ENCODE measurements at regions not wholly inside any gene's neighbourhood (a gene's known extent, or its start where the extent isn't known, plus 50 kb on each side); places are given as distances from the start of the nearest gene placed in this dataset.

DNA sequence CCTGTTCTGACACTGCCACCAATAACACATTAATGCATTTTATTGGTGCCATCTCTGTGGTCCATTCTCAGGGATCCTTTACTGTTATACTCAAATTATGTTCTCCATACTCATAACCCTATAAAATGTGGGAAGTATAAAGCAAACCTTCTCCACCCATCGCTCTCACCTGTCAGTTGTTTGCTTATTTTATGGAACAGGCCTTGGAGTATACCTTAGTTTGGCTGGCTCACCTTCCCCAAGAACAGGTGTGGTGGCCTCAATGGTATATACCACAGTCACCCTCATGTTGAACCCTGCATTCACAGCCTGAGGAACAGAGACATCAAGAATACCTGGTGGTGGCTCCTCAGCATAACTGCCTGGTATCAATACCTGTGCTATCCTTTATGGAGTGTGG is 308.4 kb upstream of the STXBP6 start:
- H3K27ac ChIP-seq: no peak overlapping the region
- TF ChIP-seq, protein P1, sequence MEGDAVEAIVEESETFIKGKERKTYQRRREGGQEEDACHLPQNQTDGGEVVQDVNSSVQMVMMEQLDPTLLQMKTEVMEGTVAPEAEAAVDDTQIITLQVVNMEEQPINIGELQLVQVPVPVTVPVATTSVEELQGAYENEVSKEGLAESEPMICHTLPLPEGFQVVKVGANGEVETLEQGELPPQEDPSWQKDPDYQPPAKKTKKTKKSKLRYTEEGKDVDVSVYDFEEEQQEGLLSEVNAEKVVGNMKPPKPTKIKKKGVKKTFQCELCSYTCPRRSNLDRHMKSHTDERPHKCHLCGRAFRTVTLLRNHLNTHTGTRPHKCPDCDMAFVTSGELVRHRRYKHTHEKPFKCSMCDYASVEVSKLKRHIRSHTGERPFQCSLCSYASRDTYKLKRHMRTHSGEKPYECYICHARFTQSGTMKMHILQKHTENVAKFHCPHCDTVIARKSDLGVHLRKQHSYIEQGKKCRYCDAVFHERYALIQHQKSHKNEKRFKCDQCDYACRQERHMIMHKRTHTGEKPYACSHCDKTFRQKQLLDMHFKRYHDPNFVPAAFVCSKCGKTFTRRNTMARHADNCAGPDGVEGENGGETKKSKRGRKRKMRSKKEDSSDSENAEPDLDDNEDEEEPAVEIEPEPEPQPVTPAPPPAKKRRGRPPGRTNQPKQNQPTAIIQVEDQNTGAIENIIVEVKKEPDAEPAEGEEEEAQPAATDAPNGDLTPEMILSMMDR (IDR thresholded peaks at IDR 0.05; ENCODE audit: low read depth, low read length): no peak
- no peaks in the 10 kb centered on the region for H3K9me3 ChIP-seq (ENCODE audit: severe bottlenecking)
- no peaks in the 10 kb centered on the region for H3K36me3 ChIP-seq
- DNase-seq: no peak
- no peak overlapping the region for H3K4me3 ChIP-seq (ENCODE audit: low read depth, low read length)
- H3K27me3 ChIP-seq (ENCODE audit: insufficient read depth, low read depth, severe bottlenecking): peaks cover 10% of the 10 kb centered on the region

DNA sequence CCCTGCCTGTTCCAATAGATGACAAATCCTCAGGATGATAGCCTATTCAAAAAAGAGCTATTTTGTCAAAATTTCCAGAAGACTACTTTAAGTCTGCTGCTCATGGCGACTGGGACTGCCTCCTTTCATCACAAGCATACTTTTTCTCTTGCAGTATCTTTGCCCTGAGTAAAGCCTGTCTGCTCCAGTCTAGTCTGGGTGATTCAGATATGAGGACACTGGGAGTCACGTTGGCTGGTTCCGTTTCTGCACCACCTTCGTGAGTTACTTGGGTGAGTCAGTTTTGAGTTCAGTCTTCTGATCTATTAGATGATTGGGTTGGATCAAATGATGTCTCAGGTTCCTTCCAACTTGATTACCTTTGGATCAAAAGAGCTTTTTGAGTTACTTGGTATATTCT is 301.3 kb upstream of the STXBP6 start:
- Histone ChIP-seq H3K9me3 (ENCODE audit: severe bottlenecking) (no peaks in the 10 kb centered on the region), H3K27ac (no peak overlapping the region), H3K36me3 (no peaks in the 10 kb centered on the region), H3K27me3 (ENCODE audit: insufficient read depth, low read depth, severe bottlenecking) (peaks cover 12% of the 10 kb centered on the region), H3K4me3 (ENCODE audit: low read depth, low read length) (no peak overlapping the region)
- DNase-seq: no peak
- TF ChIP-seq, protein P1 (IDR thresholded peaks at IDR 0.05; ENCODE audit: low read depth, low read length): no peak

DNA sequence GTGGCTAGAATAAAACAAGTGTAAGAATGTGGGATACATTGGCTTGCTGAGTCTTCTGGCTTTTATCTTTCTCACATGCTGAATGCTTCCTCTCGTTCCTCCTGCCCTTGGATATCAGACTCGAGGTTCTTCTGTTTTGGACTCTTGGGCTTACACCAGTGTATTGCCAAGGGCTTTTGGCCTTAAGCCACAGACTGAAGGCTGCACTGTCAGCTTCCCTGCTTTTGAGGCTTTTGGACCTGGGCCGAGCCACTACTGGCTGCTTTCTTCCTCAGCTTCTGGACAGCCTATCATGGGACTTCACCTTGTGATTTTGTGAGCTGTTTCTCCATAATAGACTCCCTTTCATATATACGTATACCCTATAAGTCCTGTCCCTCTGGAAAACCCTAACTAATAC is 300.9 kb upstream of the STXBP6 start:
- Histone ChIP-seq H3K36me3 (no peaks in the 10 kb centered on the region), H3K9me3 (ENCODE audit: severe bottlenecking) (no peaks in the 10 kb centered on the region), H3K4me3 (ENCODE audit: low read depth, low read length) (no peak overlapping the region), H3K27me3 (ENCODE audit: insufficient read depth, low read depth, severe bottlenecking) (peaks cover 11% of the 10 kb centered on the region), H3K27ac (no peak overlapping the region)
- TF ChIP-seq, protein P1 (IDR thresholded peaks at IDR 0.05; ENCODE audit: low read depth, low read length): no peak
- no peak for DNase-seq

DNA sequence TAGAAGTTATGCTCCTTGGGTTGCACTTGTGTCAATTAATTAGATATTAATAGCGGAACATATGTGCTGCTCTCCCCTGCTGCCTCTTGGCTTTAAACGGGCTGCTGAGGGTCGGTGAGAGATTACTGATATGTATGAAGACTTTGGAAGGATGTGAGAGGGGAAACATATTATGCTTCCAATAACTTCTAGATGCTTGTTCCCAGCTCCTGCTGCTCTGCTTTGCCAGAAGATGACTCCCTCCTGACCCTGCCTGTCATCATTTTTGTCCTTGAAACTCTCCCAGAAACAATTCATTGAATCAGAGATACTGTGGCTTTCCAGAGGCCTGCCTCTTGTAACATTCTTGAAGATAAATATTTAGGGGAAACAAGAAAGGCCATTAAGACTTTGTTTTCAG is 300.1 kb upstream of the STXBP6 start:
- Histone ChIP-seq H3K9me3 (ENCODE audit: severe bottlenecking) (no peaks in the 10 kb centered on the region), H3K4me3 (ENCODE audit: low read depth, low read length) (no peak overlapping the region), H3K27ac (no peak overlapping the region), H3K27me3 (ENCODE audit: insufficient read depth, low read depth, severe bottlenecking) (peaks cover 8% of the 10 kb centered on the region), H3K36me3 (no peaks in the 10 kb centered on the region)
- TF ChIP-seq, protein P1 (IDR thresholded peaks at IDR 0.05; ENCODE audit: low read depth, low read length): no peak
- no peak for DNase-seq

DNA sequence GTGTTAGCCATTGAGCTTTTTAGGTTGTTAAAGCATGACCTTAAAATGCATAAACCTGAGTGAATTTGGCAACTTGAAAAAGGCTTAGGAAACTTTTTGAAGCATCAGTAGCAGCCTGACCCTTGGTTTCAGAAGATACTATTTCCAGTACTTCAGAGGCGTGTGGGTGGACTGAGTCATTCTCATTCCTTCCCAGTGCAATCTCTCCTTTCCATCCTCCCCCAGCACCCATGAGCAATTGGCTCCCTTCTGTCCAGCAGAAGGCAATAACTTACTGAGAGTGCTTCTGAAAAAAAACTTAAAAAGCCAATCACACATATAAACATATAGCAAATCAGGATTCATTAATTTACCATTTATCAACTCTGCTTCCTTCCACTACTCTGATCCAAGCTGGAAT is 299.3 kb upstream of the STXBP6 start:
- TF ChIP-seq, protein P1 (IDR thresholded peaks at IDR 0.05; ENCODE audit: low read depth, low read length): no peak
- Histone ChIP-seq H3K36me3 (no peaks in the 10 kb centered on the region), H3K4me3 (ENCODE audit: low read depth, low read length) (no peak overlapping the region), H3K9me3 (ENCODE audit: severe bottlenecking) (no peaks in the 10 kb centered on the region), H3K27me3 (ENCODE audit: insufficient read depth, low read depth, severe bottlenecking) (peaks cover 8% of the 10 kb centered on the region), H3K27ac (no peak overlapping the region)
- DNase-seq: no peak

DNA sequence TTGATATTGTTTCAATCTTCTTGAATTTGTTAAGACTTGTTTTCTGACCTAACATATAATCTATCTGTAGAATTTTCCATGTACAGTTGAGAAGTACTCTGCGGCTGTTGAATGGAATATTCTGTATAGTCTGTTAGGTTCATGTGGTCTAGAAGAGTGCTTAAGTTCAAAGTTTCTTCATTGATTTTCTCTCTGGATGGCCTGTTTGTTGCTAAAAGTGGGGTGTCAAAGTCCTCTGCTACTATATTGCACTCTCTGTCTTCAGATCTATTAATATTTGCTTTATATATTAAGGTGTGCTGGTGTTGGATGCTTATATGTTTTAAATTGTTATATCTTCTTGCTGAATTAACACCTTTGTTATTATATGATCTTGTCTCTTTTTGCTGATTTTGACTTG is 290.9 kb upstream of the STXBP6 start:
- TF ChIP-seq, protein P1 (IDR thresholded peaks at IDR 0.05; ENCODE audit: low read depth, low read length): no peak
- Histone ChIP-seq H3K27ac (no peak overlapping the region), H3K9me3 (ENCODE audit: severe bottlenecking) (peaks cover 4% of the 10 kb centered on the region), H3K4me3 (ENCODE audit: low read depth, low read length) (no peak overlapping the region), H3K36me3 (no peaks in the 10 kb centered on the region), H3K27me3 (ENCODE audit: insufficient read depth, low read depth, severe bottlenecking) (no peaks in the 10 kb centered on the region)
- DNase-seq: no peak

All from WERI-Rb-1 (cell line).